ENCODE measurements at regions not wholly inside any gene's neighbourhood (a gene's known extent, or its start where the extent isn't known, plus 50 kb on each side); places are given as distances from the start of the nearest gene placed in this dataset.

GRCh38 chr20:33908336-33908735 is 85.4 kb upstream of the RALY start:
- in situ Hi-C loops (cut with HindIII; ENCODE audit: low sequenced_read_pairs) = no loop called here
- no peak for DNase-seq (ENCODE audit: low read depth)
- no peak overlapping the region for H3K4me3 ChIP-seq (ENCODE audit: low read depth, low read length)
- TF ChIP-seq CTCF (IDR thresholded peaks at IDR 0.05; ENCODE audit: low read depth, low read length, missing control alignments) = no peak

DNA sequence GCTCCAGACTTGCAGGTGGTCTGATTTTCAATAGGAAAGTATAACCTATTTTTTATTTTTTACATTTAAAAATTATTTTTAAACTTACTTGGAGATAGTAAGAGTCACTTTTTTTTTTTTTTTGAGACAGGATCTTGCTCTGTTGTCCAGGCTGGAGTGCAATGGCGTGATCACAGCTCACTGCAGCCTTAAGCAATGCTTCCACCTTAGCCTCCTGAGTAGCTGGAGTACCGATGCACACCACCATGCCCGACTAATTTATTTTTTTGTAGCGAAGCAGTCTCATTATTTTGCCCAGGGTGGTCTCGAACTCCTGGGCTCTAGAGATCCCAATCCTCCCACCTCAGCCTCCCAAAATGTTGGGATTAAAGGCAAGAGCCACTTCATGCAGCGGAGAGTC is 84.8 kb upstream of the RALY start:
- no peak overlapping the region for H3K4me3 ChIP-seq (ENCODE audit: low read depth, low read length)
- in situ Hi-C loops (cut with HindIII; ENCODE audit: low sequenced_read_pairs) = no loop called here
- DNase-seq (ENCODE audit: low read depth) = no peak
- TF ChIP-seq CTCF (IDR thresholded peaks at IDR 0.05; ENCODE audit: low read depth, low read length, missing control alignments) = no peak

- H3K4me3 ChIP-seq (ENCODE audit: low read depth, low read length) = no peak overlapping the region
- peak; percentile 90 for DNase-seq (ENCODE audit: low read depth)
- in situ Hi-C loops (cut with HindIII; ENCODE audit: low sequenced_read_pairs) = no loop called here
- no peak for TF ChIP-seq CTCF (IDR thresholded peaks at IDR 0.05; ENCODE audit: low read depth, low read length, missing control alignments)
Observed at GRCh38 chr20:33909331-33909921, 84.3 kb upstream of the RALY start.

GRCh38 chr20:33910056-33910455 is 83.7 kb upstream of the RALY start:
- H3K4me3 ChIP-seq (ENCODE audit: low read depth, low read length) = no peak overlapping the region
- DNase-seq (ENCODE audit: low read depth) = peak; percentile 43
- in situ Hi-C loops (cut with HindIII; ENCODE audit: low sequenced_read_pairs) = no loop called here
- TF ChIP-seq CTCF (IDR thresholded peaks at IDR 0.05; ENCODE audit: low read depth, low read length, missing control alignments) = no peak

GRCh38 chr20:33910529-33911327 is 83.0 kb upstream of the RALY start:
- no peak for DNase-seq (ENCODE audit: low read depth)
- no peak for TF ChIP-seq CTCF (IDR thresholded peaks at IDR 0.05; ENCODE audit: low read depth, low read length, missing control alignments)
- in situ Hi-C loops (cut with HindIII; ENCODE audit: low sequenced_read_pairs) = no loop called here
- H3K4me3 ChIP-seq (ENCODE audit: low read depth, low read length) = no peak overlapping the region

GRCh38 chr20:33914919-33915318 is 78.8 kb upstream of the RALY start:
- DNase-seq (ENCODE audit: low read depth) = peak; percentile 74
- in situ Hi-C loops (cut with HindIII; ENCODE audit: low sequenced_read_pairs) = no loop called here

More at GRCh38 chr20:33914919-33915318, 78.8 kb upstream of the RALY start:
- peak; percentile 12 for TF ChIP-seq CTCF (IDR thresholded peaks at IDR 0.05; ENCODE audit: low read depth, low read length, missing control alignments)
- no peak overlapping the region for H3K4me3 ChIP-seq (ENCODE audit: low read depth, low read length)
